Right atrium auricular region (tissue), 2 donors: ENCODE measurements at regions not wholly inside any gene's neighbourhood (a gene's known extent, or its start where the extent isn't known, plus 50 kb on each side); places are given as distances from the start of the nearest gene placed in this dataset.

Experiments used
- DNase-seq: peaks from one replicate; pipeline ENCODE4 v3.0.0-alpha.2; 2019; ENCODE audit warnings: low spot score
- H3K27ac ChIP-seq, 2 donors: fragments of 200-600 bp; sonication (generic); 1 replicate in 1 of 2; 2 replicates in 1 of 2; pipeline ENCODE4 v1.5.1; 2016 to 2019
- H3K27me3 ChIP-seq, 2 donors: fragments of 200-600 bp; sonication (generic); one replicate each; pipeline versions ENCODE4 v1.5.1 to v1.6.0; 2017 to 2019
- H3K36me3 ChIP-seq: fragments of 200-600 bp; sonication (generic); one replicate; pipeline ENCODE4 v1.5.1; 2016
- H3K4me1 ChIP-seq, 2 donors: fragments of 200-600 bp; sonication (generic); one replicate each; pipeline versions ENCODE4 v1.5.1 to v1.6.0; 2017 to 2019
- H3K4me3 ChIP-seq, 2 donors: fragments of 200-600 bp; sonication (generic); 1 replicate in 1 of 2; 2 replicates in 1 of 2; pipeline ENCODE4 v1.5.1; 2017 to 2019; ENCODE audit warnings: mild to moderate bottlenecking in 1 of 2, moderate library complexity in 1 of 2
- H3K9me3 ChIP-seq, 2 donors: fragments of 200-600 bp; sonication (generic); one replicate each; pipeline ENCODE4 v1.5.1; 2019
- TF ChIP-seq, protein P1 (sequence below), 2 donors: fragments of 200-600 bp; sonication (generic); IDR thresholded peaks; one replicate each; pipeline ENCODE4 v1.5.1; 2019; ENCODE audit warnings: antibody characterized with exemption in 2 of 2

GRCh38 chr9:95808011-95808410, 67.5 kb upstream of the ERCC6L2 start:
- no peak for DNase-seq
- H3K27me3 ChIP-seq = no peaks in the 10 kb centered on the region
- H3K4me1 ChIP-seq = peaks cover 0 to 12% of the 10 kb centered on the region in 2 donors
- no peak overlapping the region for H3K27ac ChIP-seq
- TF ChIP-seq, protein P1, sequence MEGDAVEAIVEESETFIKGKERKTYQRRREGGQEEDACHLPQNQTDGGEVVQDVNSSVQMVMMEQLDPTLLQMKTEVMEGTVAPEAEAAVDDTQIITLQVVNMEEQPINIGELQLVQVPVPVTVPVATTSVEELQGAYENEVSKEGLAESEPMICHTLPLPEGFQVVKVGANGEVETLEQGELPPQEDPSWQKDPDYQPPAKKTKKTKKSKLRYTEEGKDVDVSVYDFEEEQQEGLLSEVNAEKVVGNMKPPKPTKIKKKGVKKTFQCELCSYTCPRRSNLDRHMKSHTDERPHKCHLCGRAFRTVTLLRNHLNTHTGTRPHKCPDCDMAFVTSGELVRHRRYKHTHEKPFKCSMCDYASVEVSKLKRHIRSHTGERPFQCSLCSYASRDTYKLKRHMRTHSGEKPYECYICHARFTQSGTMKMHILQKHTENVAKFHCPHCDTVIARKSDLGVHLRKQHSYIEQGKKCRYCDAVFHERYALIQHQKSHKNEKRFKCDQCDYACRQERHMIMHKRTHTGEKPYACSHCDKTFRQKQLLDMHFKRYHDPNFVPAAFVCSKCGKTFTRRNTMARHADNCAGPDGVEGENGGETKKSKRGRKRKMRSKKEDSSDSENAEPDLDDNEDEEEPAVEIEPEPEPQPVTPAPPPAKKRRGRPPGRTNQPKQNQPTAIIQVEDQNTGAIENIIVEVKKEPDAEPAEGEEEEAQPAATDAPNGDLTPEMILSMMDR (IDR thresholded peaks at IDR 0.05) = no peak
- H3K4me3 ChIP-seq = no peak overlapping the region
- no peaks in the 10 kb centered on the region for H3K36me3 ChIP-seq
- peaks cover 0 to 6% of the 10 kb centered on the region in 2 donors for H3K9me3 ChIP-seq

- Histone ChIP-seq H3K27me3 (no peaks in the 10 kb centered on the region), H3K9me3 (peaks cover 0 to 6% of the 10 kb centered on the region in 2 donors), H3K4me3 (no peak overlapping the region), H3K4me1 (peaks cover 0 to 12% of the 10 kb centered on the region in 2 donors), H3K27ac (no peak overlapping the region), H3K36me3 (no peaks in the 10 kb centered on the region)
- TF ChIP-seq, protein P1 (IDR thresholded peaks at IDR 0.05) = no peak
- DNase-seq = no peak
Measured at GRCh38 chr9:95807326-95807947, 68.1 kb upstream of the ERCC6L2 start.

- Histone ChIP-seq H3K9me3 (peaks cover 0 to 6% of the 10 kb centered on the region in 2 donors), H3K27me3 (no peaks in the 10 kb centered on the region), H3K4me1 (peaks cover 0 to 12% of the 10 kb centered on the region in 2 donors), H3K36me3 (no peaks in the 10 kb centered on the region), H3K4me3 (no peak overlapping the region), H3K27ac (no peak overlapping the region)
- TF ChIP-seq, protein P1 (IDR thresholded peaks at IDR 0.05) = no peak
- no peak for DNase-seq
Measured at GRCh38 chr9:95803197-95803596, 72.3 kb upstream of the ERCC6L2 start.

GRCh38 chr9:95801797-95802196, 73.7 kb upstream of the ERCC6L2 start:
- no peak overlapping the region for H3K4me3 ChIP-seq
- TF ChIP-seq, protein P1 (IDR thresholded peaks at IDR 0.05) = no peak
- H3K27me3 ChIP-seq = no peaks in the 10 kb centered on the region
- H3K4me1 ChIP-seq = peaks cover 0 to under 1% of the 10 kb centered on the region in 2 donors
- H3K9me3 ChIP-seq = peaks cover 0 to 6% of the 10 kb centered on the region in 2 donors
- no peak overlapping the region for H3K27ac ChIP-seq
- no peak for DNase-seq
- H3K36me3 ChIP-seq = no peaks in the 10 kb centered on the region

DNA sequence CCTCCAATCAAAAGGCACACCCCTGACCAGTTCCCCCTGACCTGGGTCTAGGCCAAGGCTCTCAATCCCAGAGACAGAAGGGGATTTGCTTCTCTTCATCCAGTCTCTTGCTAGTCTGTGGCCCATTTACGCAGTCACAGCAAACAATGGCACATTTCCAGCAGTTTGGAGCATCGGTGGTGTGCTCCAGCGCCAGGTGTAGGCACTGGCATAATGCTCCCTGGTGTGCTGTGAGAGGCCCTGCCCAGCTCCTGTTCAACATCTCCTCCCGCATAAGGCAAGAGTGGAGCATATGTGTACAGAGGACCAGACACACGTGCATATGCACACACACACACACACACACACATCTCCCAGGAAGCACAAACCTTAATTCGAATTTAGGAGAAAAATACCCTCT, 79.5 kb upstream of the ERCC6L2 start:
- no peaks in the 10 kb centered on the region for H3K27me3 ChIP-seq
- no peak overlapping the region for H3K4me3 ChIP-seq
- H3K27ac ChIP-seq = no peak overlapping the region
- no peaks in the 10 kb centered on the region for H3K9me3 ChIP-seq
- H3K36me3 ChIP-seq = no peaks in the 10 kb centered on the region
- TF ChIP-seq, protein P1 (IDR thresholded peaks at IDR 0.05) = no peak
- no peaks in the 10 kb centered on the region for H3K4me1 ChIP-seq
- DNase-seq = no peak
